ENCODE measurements at regions not wholly inside any gene's neighbourhood (a gene's known extent, or its start where the extent isn't known, plus 50 kb on each side); places are given as distances from the start of the nearest gene placed in this dataset.
"Not testable (repeated sequence)": the region's sequence is repeated elsewhere in the genome, so short reads cannot be mapped to it uniquely, and the experiment has no call there.

DNA sequence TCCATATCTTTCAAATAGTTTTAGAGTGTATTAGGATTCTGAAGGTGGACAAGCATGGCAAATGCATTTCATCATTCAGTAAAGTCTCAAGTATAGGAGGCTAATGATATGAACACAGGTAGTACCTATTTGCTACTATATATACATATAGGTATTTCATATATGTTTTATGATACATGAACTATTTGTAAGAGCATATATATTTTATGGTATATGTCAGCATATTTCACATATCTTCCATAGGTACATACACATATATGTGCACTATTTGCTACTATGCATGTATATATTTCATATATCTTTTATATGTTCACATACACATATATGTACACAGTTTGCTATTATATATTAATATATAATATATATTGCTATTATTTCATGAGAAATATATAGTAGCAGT is 1291.7 kb upstream of the MIR17HG start:
- Histone ChIP-seq H3K4me3 (no peak overlapping the region), H2AFZ (no peak overlapping the region), H3K27me3 (no peaks in the 10 kb centered on the region), H3K4me2 (no peak overlapping the region), H3K9me3 (ENCODE audit: low read depth) (no peaks in the 10 kb centered on the region), H3K4me1 (ENCODE audit: insufficient read depth) (no peaks in the 10 kb centered on the region), H3K27ac (no peak overlapping the region), H3K36me3 (replicated peaks; ENCODE audit: insufficient read depth, low read depth) (no peaks in the 10 kb centered on the region), H3K79me2 (no peaks in the 10 kb centered on the region), H3K9me2 (replicated peaks; ENCODE audit: insufficient read depth) (no peaks in the 10 kb centered on the region), H4K20me1 (ENCODE audit: insufficient read depth, poor library complexity, severe bottlenecking) (no peaks in the 10 kb centered on the region)
- TF ChIP-seq, protein P1, sequence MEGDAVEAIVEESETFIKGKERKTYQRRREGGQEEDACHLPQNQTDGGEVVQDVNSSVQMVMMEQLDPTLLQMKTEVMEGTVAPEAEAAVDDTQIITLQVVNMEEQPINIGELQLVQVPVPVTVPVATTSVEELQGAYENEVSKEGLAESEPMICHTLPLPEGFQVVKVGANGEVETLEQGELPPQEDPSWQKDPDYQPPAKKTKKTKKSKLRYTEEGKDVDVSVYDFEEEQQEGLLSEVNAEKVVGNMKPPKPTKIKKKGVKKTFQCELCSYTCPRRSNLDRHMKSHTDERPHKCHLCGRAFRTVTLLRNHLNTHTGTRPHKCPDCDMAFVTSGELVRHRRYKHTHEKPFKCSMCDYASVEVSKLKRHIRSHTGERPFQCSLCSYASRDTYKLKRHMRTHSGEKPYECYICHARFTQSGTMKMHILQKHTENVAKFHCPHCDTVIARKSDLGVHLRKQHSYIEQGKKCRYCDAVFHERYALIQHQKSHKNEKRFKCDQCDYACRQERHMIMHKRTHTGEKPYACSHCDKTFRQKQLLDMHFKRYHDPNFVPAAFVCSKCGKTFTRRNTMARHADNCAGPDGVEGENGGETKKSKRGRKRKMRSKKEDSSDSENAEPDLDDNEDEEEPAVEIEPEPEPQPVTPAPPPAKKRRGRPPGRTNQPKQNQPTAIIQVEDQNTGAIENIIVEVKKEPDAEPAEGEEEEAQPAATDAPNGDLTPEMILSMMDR (IDR thresholded peaks at IDR 0.05; ENCODE audit: poor library complexity), result no peak
- no peak for TF ChIP-seq EZH2 (IDR thresholded peaks at IDR 0.05; ENCODE audit: borderline replicate concordance)
- no peak for TF ChIP-seq EZH2phosphoT487 (IDR thresholded peaks at IDR 0.05; ENCODE audit: low read depth, severe bottlenecking, unreplicated experiment)
- no peak for DNase-seq (ENCODE audit: low spot score)

DNA sequence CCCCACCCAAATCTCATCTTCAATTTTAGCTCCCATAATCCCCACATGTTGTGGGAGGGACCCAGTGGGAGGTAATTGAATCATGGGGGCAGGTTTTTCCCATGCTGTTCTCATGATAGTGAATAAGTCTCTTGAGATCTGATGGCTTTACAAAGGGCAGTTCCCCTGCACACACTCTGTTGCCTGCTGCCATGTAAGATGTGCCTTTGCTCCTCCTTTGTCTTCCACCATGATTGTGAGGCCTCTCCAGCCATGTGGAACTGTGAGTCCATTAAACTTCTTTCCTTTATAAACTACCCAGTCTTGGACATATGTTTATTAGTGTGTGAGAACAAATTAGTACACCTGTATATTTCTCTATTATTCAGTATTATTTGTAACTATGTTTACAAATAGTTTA is 1283.3 kb upstream of the MIR17HG start:
- DNase-seq (ENCODE audit: low spot score); H3K4me3 ChIP-seq; H3K79me2 ChIP-seq; H3K27ac ChIP-seq; H2AFZ ChIP-seq; H3K4me1 ChIP-seq (ENCODE audit: insufficient read depth); H3K27me3 ChIP-seq; H4K20me1 ChIP-seq (ENCODE audit: insufficient read depth, poor library complexity, severe bottlenecking); H3K9me3 ChIP-seq (ENCODE audit: low read depth); H3K4me2 ChIP-seq; H3K36me3 ChIP-seq (replicated peaks; ENCODE audit: insufficient read depth, low read depth); H3K9me2 ChIP-seq (replicated peaks; ENCODE audit: insufficient read depth): not testable (repeated sequence)

DNA sequence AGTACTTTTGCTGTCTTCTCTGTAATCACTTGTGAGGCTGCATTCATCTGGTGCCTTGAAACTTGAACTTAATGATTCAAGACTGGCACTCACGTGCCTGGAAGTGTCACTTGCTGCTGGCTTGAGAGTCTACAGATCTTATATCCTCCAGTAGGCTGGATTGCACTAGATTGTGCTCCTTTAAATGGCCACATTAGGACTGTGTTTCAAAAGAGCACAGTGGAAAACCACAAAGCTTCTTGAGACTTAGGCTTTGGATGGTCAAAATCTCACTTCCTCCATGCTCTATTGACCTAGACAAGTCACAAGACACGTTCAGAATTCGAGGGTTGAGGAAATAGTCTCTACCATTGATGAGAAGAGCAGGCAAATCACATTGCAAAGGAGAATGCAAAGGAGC is 1278.8 kb upstream of the MIR17HG start:
- 65% methylated on average over 3 of the region's 3 CpGs for WGBS (ENCODE audit: low lambda C conversion rate, missing lambda C conversion rate)
- no peaks in the 10 kb centered on the region for H3K9me3 ChIP-seq (ENCODE audit: low read depth)
- TF ChIP-seq, protein P1 (IDR thresholded peaks at IDR 0.05; ENCODE audit: poor library complexity), result no peak
- TF ChIP-seq EZH2phosphoT487 (IDR thresholded peaks at IDR 0.05; ENCODE audit: low read depth, severe bottlenecking, unreplicated experiment) (no peak), EZH2 (IDR thresholded peaks at IDR 0.05; ENCODE audit: borderline replicate concordance) (no peak)
- no peaks in the 10 kb centered on the region for H3K79me2 ChIP-seq
- no peak overlapping the region for H2AFZ ChIP-seq
- H3K27ac ChIP-seq, result no peak overlapping the region
- H3K4me2 ChIP-seq, result no peak overlapping the region
- no peak for DNase-seq (ENCODE audit: low spot score)
- H3K27me3 ChIP-seq, result no peaks in the 10 kb centered on the region
- H3K9me2 ChIP-seq (replicated peaks; ENCODE audit: insufficient read depth), result no peaks in the 10 kb centered on the region
- H3K4me1 ChIP-seq (ENCODE audit: insufficient read depth), result no peaks in the 10 kb centered on the region
- no peak overlapping the region for H3K4me3 ChIP-seq
- no peaks in the 10 kb centered on the region for H3K36me3 ChIP-seq (replicated peaks; ENCODE audit: insufficient read depth, low read depth)
- no peaks in the 10 kb centered on the region for H4K20me1 ChIP-seq (ENCODE audit: insufficient read depth, poor library complexity, severe bottlenecking)

DNA sequence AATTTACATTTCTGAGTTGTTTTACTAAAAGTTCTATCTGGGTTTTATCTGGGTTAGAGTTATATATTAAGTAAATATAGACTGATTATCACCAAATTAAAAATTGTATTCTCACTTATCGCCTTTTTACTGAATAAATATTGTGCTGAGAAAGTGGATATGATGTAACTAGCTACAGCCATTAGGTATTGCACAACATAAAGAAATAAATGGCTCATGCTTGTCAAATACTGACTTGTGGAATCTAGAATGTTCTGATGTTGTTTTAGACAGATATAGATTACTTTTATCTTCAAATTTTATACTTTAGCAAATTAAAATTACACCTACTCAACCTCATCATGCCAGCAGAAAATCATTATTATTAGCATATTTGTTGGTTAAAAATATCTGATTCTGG is 1277.1 kb upstream of the MIR17HG start:
- Histone ChIP-seq H3K4me3 (no peak overlapping the region), H2AFZ (no peak overlapping the region), H3K36me3 (replicated peaks; ENCODE audit: insufficient read depth, low read depth) (no peaks in the 10 kb centered on the region), H3K9me2 (replicated peaks; ENCODE audit: insufficient read depth) (no peaks in the 10 kb centered on the region), H3K4me2 (no peak overlapping the region), H4K20me1 (ENCODE audit: insufficient read depth, poor library complexity, severe bottlenecking) (no peaks in the 10 kb centered on the region), H3K79me2 (no peaks in the 10 kb centered on the region), H3K9me3 (ENCODE audit: low read depth) (no peaks in the 10 kb centered on the region), H3K4me1 (ENCODE audit: insufficient read depth) (no peaks in the 10 kb centered on the region), H3K27me3 (no peaks in the 10 kb centered on the region), H3K27ac (no peak overlapping the region)
- no peak for DNase-seq (ENCODE audit: low spot score)
- no peak for TF ChIP-seq EZH2 (IDR thresholded peaks at IDR 0.05; ENCODE audit: borderline replicate concordance)
- TF ChIP-seq EZH2phosphoT487 (IDR thresholded peaks at IDR 0.05; ENCODE audit: low read depth, severe bottlenecking, unreplicated experiment), result no peak
- TF ChIP-seq, protein P1 (IDR thresholded peaks at IDR 0.05; ENCODE audit: poor library complexity), result no peak
- WGBS (ENCODE audit: low lambda C conversion rate, missing lambda C conversion rate), result 71% methylated on average over 1 of the region's 1 CpG
